ENCODE measurements at regions not wholly inside any gene's neighbourhood (a gene's known extent, or its start where the extent isn't known, plus 50 kb on each side); places are given as distances from the start of the nearest gene placed in this dataset.
"Not testable (repeated sequence)": the region's sequence is repeated elsewhere in the genome, so short reads cannot be mapped to it uniquely, and the experiment has no call there.

GRCh38 chr7:94321138-94321537 lies 73.6 kb upstream of the COL1A2 start:
- not testable (repeated sequence) for TF ChIP-seq YY1 (IDR thresholded peaks at IDR 0.05; ENCODE audit: low read depth); EZH2phosphoT487 (IDR thresholded peaks at IDR 0.05; ENCODE audit: borderline replicate concordance, low read depth); RFX5 (IDR thresholded peaks at IDR 0.05; ENCODE audit: low read length)
- TF ChIP-seq, protein P1, sequence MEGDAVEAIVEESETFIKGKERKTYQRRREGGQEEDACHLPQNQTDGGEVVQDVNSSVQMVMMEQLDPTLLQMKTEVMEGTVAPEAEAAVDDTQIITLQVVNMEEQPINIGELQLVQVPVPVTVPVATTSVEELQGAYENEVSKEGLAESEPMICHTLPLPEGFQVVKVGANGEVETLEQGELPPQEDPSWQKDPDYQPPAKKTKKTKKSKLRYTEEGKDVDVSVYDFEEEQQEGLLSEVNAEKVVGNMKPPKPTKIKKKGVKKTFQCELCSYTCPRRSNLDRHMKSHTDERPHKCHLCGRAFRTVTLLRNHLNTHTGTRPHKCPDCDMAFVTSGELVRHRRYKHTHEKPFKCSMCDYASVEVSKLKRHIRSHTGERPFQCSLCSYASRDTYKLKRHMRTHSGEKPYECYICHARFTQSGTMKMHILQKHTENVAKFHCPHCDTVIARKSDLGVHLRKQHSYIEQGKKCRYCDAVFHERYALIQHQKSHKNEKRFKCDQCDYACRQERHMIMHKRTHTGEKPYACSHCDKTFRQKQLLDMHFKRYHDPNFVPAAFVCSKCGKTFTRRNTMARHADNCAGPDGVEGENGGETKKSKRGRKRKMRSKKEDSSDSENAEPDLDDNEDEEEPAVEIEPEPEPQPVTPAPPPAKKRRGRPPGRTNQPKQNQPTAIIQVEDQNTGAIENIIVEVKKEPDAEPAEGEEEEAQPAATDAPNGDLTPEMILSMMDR (IDR thresholded peaks at IDR 0.05), result not testable (repeated sequence)
- TF ChIP-seq, protein P2, sequence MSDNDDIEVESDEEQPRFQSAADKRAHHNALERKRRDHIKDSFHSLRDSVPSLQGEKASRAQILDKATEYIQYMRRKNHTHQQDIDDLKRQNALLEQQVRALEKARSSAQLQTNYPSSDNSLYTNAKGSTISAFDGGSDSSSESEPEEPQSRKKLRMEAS (IDR thresholded peaks at IDR 0.05; ENCODE audit: low read depth), result not testable (repeated sequence)

All from SK-N-SH (cell line).